K562 (cell line): ENCODE measurements at regions not wholly inside any gene's neighbourhood (a gene's known extent, or its start where the extent isn't known, plus 50 kb on each side); places are given as distances from the start of the nearest gene placed in this dataset.

Experiments used
- ATAC-seq: fragments of 200-7000 bp; cut with Tn5 transposase; 3 replicates; pipeline ENCODE4 v1.9.1; 2020; ENCODE audit warnings: moderate library complexity
- BruUV-seq: library from RNA; stranded (reverse); fragments of 400-500 nt; replicated peaks from 2 replicates; lab custom pipeline; 2021; lab: Mats Ljungman, UMichigan
- CTCF ChIA-PET: fragments of 300-600 bp; formaldehyde crosslinking; extraction: SDS; loops from one replicate; lab custom pipeline; 2021; ENCODE audit warnings: low intra/inter-chr PET ratio; lab: Yijun Ruan, JAX
- POLR2A ChIA-PET: fragments of 300-600, 350-650 bp; sonication (Branson Sonifier 250); formaldehyde crosslinking; extraction: SDS; loops from one replicate; lab custom pipeline; 2021; ENCODE audit warnings: antibody characterized with exemption, inconsistent platforms; lab: Yijun Ruan, JAX
- DNase-seq, 4 experiments: peaks; one replicate each; pipeline versions ENCODE4 v3.0.0 to v3.0.0-alpha.2; 2011 to 2018; ENCODE audit warnings: low spot score in 3 of 4, mixed read lengths in 3 of 4; ENCODE audit errors: extremely low read depth in 1 of 4
- FAIRE-seq: peaks from 2 replicates; lab custom pipeline; 2011; peaks lifted over from hg19 to GRCh38; lab: Jason Lieb, UNC
- H2AFZ ChIP-seq: 2 replicates; pipeline ENCODE4 v1.6.0; 2011; ENCODE audit warnings: low read depth, low read length, control low read depth, inconsistent platforms
- H3K27ac ChIP-seq: fragments of 200-600 bp; 3 replicates; pipeline ENCODE4 v1.8.0; 2011; ENCODE audit warnings: low read depth, mild to moderate bottlenecking, control low read depth, inconsistent platforms, low read length, moderate library complexity, mixed read lengths; ENCODE audit errors: extremely low read depth
- H3K27me3 ChIP-seq, 2 experiments: fragments of 300-600 bp in 1 of 2; 2 replicates in 1 of 2; 3 replicates in 1 of 2; pipeline versions ENCODE4 v1.6.0 to v1.8.0; 2011; ENCODE audit warnings: inconsistent platforms in 2 of 2, low read length in 2 of 2, mild to moderate bottlenecking in 1 of 2, mixed read lengths in 1 of 2, moderate library complexity in 1 of 2; ENCODE audit not compliant: control insufficient read depth in 2 of 2, insufficient read depth in 2 of 2
- H3K36me3 ChIP-seq: fragments of 300-600 bp; 3 replicates; pipeline ENCODE4 v1.8.0; 2011; ENCODE audit warnings: mild to moderate bottlenecking, low read length, inconsistent platforms; ENCODE audit not compliant: control insufficient read depth, insufficient read depth
- H3K4me1 ChIP-seq, 2 experiments: fragments of 200-600 bp in 1 of 2; replicated peaks in 1 of 2; 2 replicates in 1 of 2; 3 replicates in 1 of 2; pipeline versions ENCODE4 v1.5.1 to v1.8.0; 2011; ENCODE audit warnings: inconsistent platforms in 2 of 2, low read length in 2 of 2, mild to moderate bottlenecking in 1 of 2, mixed read lengths in 1 of 2, moderate library complexity in 1 of 2; ENCODE audit not compliant: control insufficient read depth in 2 of 2, insufficient read depth in 2 of 2
- H3K4me2 ChIP-seq: 2 replicates; pipeline ENCODE4 v1.6.1; 2011; ENCODE audit warnings: low read length, control low read depth, inconsistent platforms, mixed read lengths; ENCODE audit not compliant: insufficient read depth
- H3K4me3 ChIP-seq: fragments of 200-600 bp; sonication (generic), shearing (Covaris generic); 2 replicates; pipeline ENCODE4 v1.5.1; 2016; ENCODE audit warnings: control low read depth, inconsistent platforms
- H3K79me2 ChIP-seq: fragments of 200-600 bp; 3 replicates; pipeline ENCODE4 v1.8.0; 2011; ENCODE audit warnings: low read length, inconsistent platforms; ENCODE audit not compliant: control insufficient read depth, insufficient read depth
- H3K9ac ChIP-seq, 2 experiments: 2 replicates each; pipeline versions ENCODE4 v1.6.0 to v1.6.1; 2011; ENCODE audit warnings: low read depth in 2 of 2, low read length in 2 of 2, control low read depth in 1 of 2, inconsistent platforms in 1 of 2, mild to moderate bottlenecking in 1 of 2, mixed read lengths in 1 of 2; ENCODE audit not compliant: insufficient read depth in 1 of 2
- H3K9me1 ChIP-seq: one replicate; pipeline ENCODE4 v1.6.0; 2011; ENCODE audit warnings: inconsistent platforms, mild to moderate bottlenecking, low read length, moderate library complexity; ENCODE audit not compliant: control insufficient read depth, insufficient read depth
- H3K9me3 ChIP-seq: replicated peaks from 2 replicates; pipeline ENCODE4 v1.5.1; 2011; ENCODE audit warnings: low read depth, low read length, inconsistent platforms; ENCODE audit not compliant: control insufficient read depth, insufficient read depth
- H4K20me1 ChIP-seq: replicated peaks from 2 replicates; pipeline ENCODE4 v1.6.1; 2011; ENCODE audit warnings: low read length, inconsistent platforms, mixed read lengths; ENCODE audit not compliant: control insufficient read depth, insufficient read depth
- ADNP ChIP-seq: fragments of 200-800 bp; sonication (Bioruptor generic); IDR thresholded peaks from 2 replicates; pipeline ENCODE4 v1.6.1; 2016; ENCODE audit warnings: missing genetic modification characterization, missing compliant biosample characterization
- KLF10 ChIP-seq: fragments of 250-450 bp; sonication (Bioruptor Pico); IDR thresholded peaks from 2 replicates; pipeline ENCODE4 v1.6.1; 2021; ENCODE audit warnings: matching md5 sums
- TAF15 ChIP-seq: fragments of 200-400 bp; formaldehyde crosslinking; IDR thresholded peaks from 2 replicates; pipeline ENCODE4 v1.6.1; 2017; ENCODE audit warnings: mild to moderate bottlenecking, low read depth, low read length, moderate library complexity
- ZNF449 ChIP-seq: fragments of 250-450 bp; sonication (Bioruptor Pico); IDR thresholded peaks from 2 replicates; pipeline ENCODE4 v1.8.0; 2022; ENCODE audit warnings: moderate library complexity, mild to moderate bottlenecking, inconsistent platforms
- ZNF592 ChIP-seq: fragments of 450-650 bp; IDR thresholded peaks from 2 replicates; pipeline ENCODE4 v1.6.1; 2017; ENCODE audit warnings: antibody characterized with exemption, mild to moderate bottlenecking
- ZNF639 ChIP-seq, 2 experiments: fragments of 200-800 bp in 1 of 2; sonication (Bioruptor generic) in 1 of 2; sonication (generic) in 1 of 2; formaldehyde crosslinking in 1 of 2; IDR thresholded peaks in 1 of 2; conservative IDR thresholded peaks in 1 of 2; 2 replicates each; pipeline versions ENCODE4 v1.5.0 to v1.6.1; 2016 to 2020; ENCODE audit warnings: missing compliant biosample characterization in 1 of 2, missing genetic modification characterization in 1 of 2, missing genetic modification reagents in 1 of 2
- ZNF785 ChIP-seq: fragments of 250-450 bp; sonication (Bioruptor Pico); IDR thresholded peaks from 2 replicates; pipeline ENCODE4 v1.4.0; 2020; ENCODE audit warnings: mild to moderate bottlenecking
- WGBS: fragments of 100-300 bp; shearing (Covaris generic); methylation state at CpG from one replicate; pipeline ENCODE4 v1.1.6; 2016; ENCODE audit warnings: low coverage, mixed read lengths; ENCODE audit not compliant: insufficient coverage; ENCODE audit errors: missing lambda C conversion rate; 5-methylcytosine and 5-hydroxymethylcytosine counted together
- in situ Hi-C: fragments of 300-500 bp; cut with MboI; formaldehyde crosslinking; loops from 4 replicates; pipeline ENCODE4 v1.15.0; 2018; ENCODE audit warnings: inconsistent platforms, mixed read lengths
- intact Hi-C: fragments of 100-400 bp; cut with micrococcal nuclease; formaldehyde crosslinking; loops from 2 replicates; pipeline ENCODE4 v1.14.2; 2022

GRCh38 chr22:49062802-49063544, 764.7 kb downstream of the BRD1 start:
- DNase-seq, result no peak
- no peaks in the 10 kb centered on the region for H3K9me1 ChIP-seq
- no peak overlapping the region for H2AFZ ChIP-seq
- peaks cover 3 to 13% of the 10 kb centered on the region in 2 experiments; a peak in 1 of 5 replicates for H3K27me3 ChIP-seq
- no peak overlapping the region for H3K4me2 ChIP-seq
- no peaks in the 10 kb centered on the region for H3K36me3 ChIP-seq
- in situ Hi-C loops (no loop called here), intact Hi-C loops (no loop called here)
- H4K20me1 ChIP-seq, result no peaks in the 10 kb centered on the region
- H3K4me1 ChIP-seq, result no peaks in the 10 kb centered on the region
- ChIA-PET CTCF (no interaction called here), POLR2A (no interaction called here)
- no peaks in the 10 kb centered on the region for H3K9me3 ChIP-seq
- H3K9ac ChIP-seq, result no peak overlapping the region
- no TSS peak for BruUV-seq
- no peak overlapping the region for H3K27ac ChIP-seq
- no peaks in the 10 kb centered on the region for H3K79me2 ChIP-seq
- WGBS, result 1% methylated on average over 9 of the region's 12 CpGs
- H3K4me3 ChIP-seq, result no peak overlapping the region
- ATAC-seq, result no peak
- no peak for FAIRE-seq
- TF ChIP-seq ZNF639 (CRISPR knock-in tag; conservative IDR thresholded peaks at IDR 0.05 in 1 of 2, IDR thresholded peaks at IDR 0.05 in 1 of 2) (no peak), ZNF449 (CRISPR knock-in tag) (no peak), ZNF785 (CRISPR knock-in tag) (no peak), KLF10 (no peak), ZNF592 (no peak), TAF15 (no peak), ADNP (tag) (no peak)
